ENCODE measurements at regions not wholly inside any gene's neighbourhood (a gene's known extent, or its start where the extent isn't known, plus 50 kb on each side); places are given as distances from the start of the nearest gene placed in this dataset.

DNA sequence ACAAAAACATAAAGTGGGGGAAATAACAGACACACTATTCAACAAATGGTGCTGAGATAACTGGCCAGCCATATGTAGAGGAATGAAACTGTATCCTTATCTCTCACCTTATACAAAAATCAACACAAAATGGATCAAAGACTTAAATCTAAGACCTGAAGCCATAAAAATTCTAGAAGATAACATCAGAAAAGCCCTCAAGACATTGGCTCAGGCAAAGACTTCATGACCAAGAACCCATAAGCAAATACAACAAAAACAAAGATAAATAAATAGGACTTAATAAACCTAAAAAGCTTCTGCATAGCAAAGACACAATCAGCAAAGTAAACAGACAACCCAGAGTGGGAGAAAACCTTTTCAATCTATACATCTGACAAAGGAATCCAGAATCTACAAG lies 278.9 kb downstream of the PIK3C3 start:
- ATAC-seq, result no peak

DNA sequence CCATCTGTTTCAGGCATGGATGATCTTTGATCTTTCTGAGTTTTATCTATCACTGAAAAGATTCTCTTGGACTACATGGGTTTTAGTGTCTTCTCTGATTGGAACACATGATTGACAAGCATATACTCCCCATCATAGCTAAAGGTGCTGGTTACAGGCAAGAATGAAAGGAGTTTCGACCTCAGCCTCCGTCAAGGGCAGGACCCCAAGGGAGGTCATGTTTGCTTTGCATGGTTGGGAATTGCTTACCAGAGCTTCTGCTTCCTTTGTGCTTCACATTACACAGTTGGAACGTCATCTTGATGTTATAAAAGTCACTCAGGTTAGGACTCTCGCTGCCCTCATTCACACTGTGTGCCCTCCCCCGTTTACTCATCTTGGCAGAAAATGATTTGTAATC lies 287.7 kb downstream of the PIK3C3 start:
- H3K36me3 ChIP-seq, result no peaks in the 10 kb centered on the region
- no peaks in the 10 kb centered on the region for H3K27me3 ChIP-seq
- H3K4me3 ChIP-seq, result no peak overlapping the region
- DNase-seq, result no peak
- no peaks in the 10 kb centered on the region for H3K4me1 ChIP-seq
- TF ChIP-seq, protein P1, sequence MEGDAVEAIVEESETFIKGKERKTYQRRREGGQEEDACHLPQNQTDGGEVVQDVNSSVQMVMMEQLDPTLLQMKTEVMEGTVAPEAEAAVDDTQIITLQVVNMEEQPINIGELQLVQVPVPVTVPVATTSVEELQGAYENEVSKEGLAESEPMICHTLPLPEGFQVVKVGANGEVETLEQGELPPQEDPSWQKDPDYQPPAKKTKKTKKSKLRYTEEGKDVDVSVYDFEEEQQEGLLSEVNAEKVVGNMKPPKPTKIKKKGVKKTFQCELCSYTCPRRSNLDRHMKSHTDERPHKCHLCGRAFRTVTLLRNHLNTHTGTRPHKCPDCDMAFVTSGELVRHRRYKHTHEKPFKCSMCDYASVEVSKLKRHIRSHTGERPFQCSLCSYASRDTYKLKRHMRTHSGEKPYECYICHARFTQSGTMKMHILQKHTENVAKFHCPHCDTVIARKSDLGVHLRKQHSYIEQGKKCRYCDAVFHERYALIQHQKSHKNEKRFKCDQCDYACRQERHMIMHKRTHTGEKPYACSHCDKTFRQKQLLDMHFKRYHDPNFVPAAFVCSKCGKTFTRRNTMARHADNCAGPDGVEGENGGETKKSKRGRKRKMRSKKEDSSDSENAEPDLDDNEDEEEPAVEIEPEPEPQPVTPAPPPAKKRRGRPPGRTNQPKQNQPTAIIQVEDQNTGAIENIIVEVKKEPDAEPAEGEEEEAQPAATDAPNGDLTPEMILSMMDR (IDR thresholded peaks at IDR 0.05), result no peak
- no peak for TF ChIP-seq POLR2A (IDR thresholded peaks at IDR 0.05)
- 57% methylated on average over 5 of the region's 5 CpGs for WGBS (ENCODE audit: insufficient coverage, low coverage, low lambda C conversion rate, missing lambda C conversion rate)
- no peaks in the 10 kb centered on the region for H3K9me3 ChIP-seq
- intact Hi-C loops (cut with DNase I), result no loop called here
- ATAC-seq, result no peak
- no peak overlapping the region for H3K27ac ChIP-seq

More for the DNA sequence above, 278.9 kb downstream of the PIK3C3 start:
- H3K27me3 ChIP-seq, result no peaks in the 10 kb centered on the region
- H3K27ac ChIP-seq, result no peak overlapping the region
- DNase-seq, result no peak
- H3K4me3 ChIP-seq, result no peak overlapping the region
- H3K4me1 ChIP-seq, result no peaks in the 10 kb centered on the region
- no peak for TF ChIP-seq POLR2A (IDR thresholded peaks at IDR 0.05)
- TF ChIP-seq, protein P1 (IDR thresholded peaks at IDR 0.05), result no peak
- H3K9me3 ChIP-seq, result no peaks in the 10 kb centered on the region
- no peaks in the 10 kb centered on the region for H3K36me3 ChIP-seq
- intact Hi-C loops (cut with DNase I), result no loop called here

DNA sequence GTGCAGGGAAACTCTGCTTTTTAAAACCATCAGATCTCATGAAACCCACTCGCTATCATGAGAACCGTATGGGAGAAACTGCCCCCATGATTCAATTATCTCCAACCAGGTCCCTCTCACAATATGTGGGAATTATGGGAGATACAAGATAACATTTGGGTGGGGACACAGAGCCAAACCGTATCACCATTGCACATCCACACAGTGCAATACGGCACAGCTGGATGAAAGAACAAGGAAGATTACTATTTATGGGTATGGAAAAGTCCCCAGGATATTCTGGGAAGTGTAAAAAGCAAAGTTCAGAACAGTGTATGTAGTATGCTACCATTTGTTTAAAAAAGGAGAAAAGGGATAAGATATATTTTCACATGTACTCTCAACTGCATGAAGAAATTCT lies 290.1 kb downstream of the PIK3C3 start:
- no peak for ATAC-seq
- DNase-seq, result no peak
- intact Hi-C loops (cut with DNase I), result no loop called here
- no peaks in the 10 kb centered on the region for H3K36me3 ChIP-seq
- no peaks in the 10 kb centered on the region for H3K4me1 ChIP-seq
- 80% methylated on average over 4 of the region's 4 CpGs for WGBS (ENCODE audit: insufficient coverage, low coverage, low lambda C conversion rate, missing lambda C conversion rate)
- no peak overlapping the region for H3K4me3 ChIP-seq
- H3K27ac ChIP-seq, result no peak overlapping the region
- no peaks in the 10 kb centered on the region for H3K27me3 ChIP-seq
- no peaks in the 10 kb centered on the region for H3K9me3 ChIP-seq
- TF ChIP-seq POLR2A (IDR thresholded peaks at IDR 0.05), result no peak
- TF ChIP-seq, protein P1 (IDR thresholded peaks at IDR 0.05), result no peak

DNA sequence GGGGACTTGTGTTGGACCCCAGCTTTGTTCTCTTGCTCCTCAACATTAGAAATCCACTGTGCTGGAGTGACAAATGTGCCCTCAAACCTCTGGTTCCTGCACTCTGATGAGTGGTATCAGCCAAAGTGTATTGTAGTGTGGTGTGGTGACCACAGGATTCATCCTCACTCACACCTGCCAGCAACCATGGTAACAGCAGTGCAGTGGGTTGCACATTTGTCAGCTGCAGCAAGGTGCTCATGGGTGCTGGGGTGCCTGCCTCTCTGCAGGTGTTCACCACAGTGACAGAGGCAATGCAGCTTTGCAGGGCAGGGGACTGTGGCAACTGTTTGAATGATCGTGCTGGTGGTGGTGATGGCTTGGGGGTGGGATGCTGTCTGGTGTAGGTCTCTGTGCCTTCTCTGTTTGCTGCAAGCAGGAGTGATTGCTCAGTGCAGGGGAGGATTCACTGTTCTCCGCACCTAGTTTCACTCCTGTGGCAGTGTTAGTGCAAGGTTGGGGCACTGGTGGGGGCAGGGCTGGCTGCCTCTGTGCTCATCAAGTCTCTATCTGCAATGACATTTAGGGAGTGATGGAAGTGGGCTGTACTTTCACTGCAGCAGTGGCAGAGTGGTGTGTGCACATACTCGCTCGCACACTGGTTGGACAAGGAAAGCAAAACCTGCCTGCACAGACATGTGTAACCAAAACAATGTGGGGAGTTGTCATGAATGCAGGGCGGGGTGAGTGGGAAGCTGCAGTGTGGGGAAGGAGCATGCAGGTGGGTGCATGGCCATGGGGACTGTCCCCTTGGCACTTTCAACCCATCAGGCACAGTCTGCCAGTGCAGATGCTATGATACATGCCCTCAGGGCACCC lies 301.1 kb downstream of the PIK3C3 start:
- Histone ChIP-seq H3K9me3 (no peaks in the 10 kb centered on the region), H3K27me3 (no peaks in the 10 kb centered on the region), H3K4me3 (no peak overlapping the region), H3K36me3 (no peaks in the 10 kb centered on the region), H3K4me1 (no peaks in the 10 kb centered on the region), H3K27ac (no peak overlapping the region)
- WGBS (ENCODE audit: insufficient coverage, low coverage, low lambda C conversion rate, missing lambda C conversion rate), result 73% methylated on average over 5 of the region's 5 CpGs
- no peak for DNase-seq
- intact Hi-C loops (cut with DNase I), result no loop called here
- ATAC-seq, result peak in 1 of 4 donors; percentile 18
- TF ChIP-seq, protein P1 (IDR thresholded peaks at IDR 0.05), result no peak
- TF ChIP-seq POLR2A (IDR thresholded peaks at IDR 0.05), result no peak
